Glomerular visceral epithelial cell (primary cell): ENCODE measurements at regions not wholly inside any gene's neighbourhood (a gene's known extent, or its start where the extent isn't known, plus 50 kb on each side); places are given as distances from the start of the nearest gene placed in this dataset.
"Not testable (repeated sequence)": the region's sequence is repeated elsewhere in the genome, so short reads cannot be mapped to it uniquely, and the experiment has no call there.

Experiments used
- DNase-seq: peaks from one replicate; pipeline ENCODE4 v3.0.0-alpha.2; 2016; ENCODE audit errors: extremely low spot score

DNA sequence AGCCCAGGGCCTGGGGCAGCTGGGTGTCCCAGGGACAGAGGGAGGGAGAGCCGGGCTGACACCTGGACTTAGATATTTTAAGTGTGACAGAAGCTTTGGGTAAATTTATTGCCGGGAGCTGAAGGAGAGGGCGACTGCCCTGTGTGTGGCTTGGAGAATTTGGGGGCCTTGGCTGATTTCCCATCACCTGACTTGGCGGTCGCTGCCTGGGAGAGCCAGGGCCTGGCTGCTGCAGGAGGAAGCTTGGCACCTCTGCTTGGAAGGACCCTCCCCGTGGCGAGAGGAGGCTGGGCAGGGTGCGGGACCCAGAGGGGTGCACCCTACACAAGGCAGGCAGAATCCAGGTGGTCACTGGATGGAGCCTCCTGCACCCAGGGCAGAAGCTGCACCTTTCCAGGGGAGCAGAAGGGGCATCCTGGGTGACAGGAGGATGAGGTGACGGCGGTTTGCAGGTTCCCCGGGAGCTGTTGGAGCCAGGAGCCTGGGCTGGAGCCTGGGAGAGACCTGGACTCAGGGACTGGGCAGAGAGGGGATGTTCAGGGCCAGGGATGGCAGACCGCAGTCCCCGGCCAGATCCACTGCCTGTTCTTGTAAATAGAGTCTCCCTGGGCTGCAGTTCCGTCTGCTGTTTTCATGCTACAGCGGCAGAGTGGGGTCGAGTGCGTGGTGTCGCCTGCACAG lies 72.0 kb downstream of the RGS12 start:
- no peak for DNase-seq

DNA sequence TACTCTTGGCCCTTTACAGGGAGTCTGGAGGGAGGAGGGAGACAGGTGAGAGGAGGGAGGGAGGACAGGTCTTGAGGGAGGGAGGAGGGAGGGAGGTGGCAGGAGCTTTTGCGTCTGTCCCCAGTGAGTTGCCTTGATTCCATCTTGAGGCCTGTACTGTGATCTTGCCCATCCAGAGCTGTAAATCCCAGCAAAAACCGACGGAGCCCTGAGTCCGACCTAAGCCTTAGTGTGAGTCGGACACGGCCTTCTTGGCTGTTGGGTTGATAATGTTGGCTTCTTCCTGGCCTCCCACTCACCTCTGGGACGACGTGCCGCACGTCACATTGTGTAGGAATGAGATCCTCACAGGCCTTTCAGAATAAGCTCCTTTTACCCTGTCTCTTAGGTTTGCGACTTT lies 72.5 kb downstream of the RGS12 start:
- no peak for DNase-seq

DNA sequence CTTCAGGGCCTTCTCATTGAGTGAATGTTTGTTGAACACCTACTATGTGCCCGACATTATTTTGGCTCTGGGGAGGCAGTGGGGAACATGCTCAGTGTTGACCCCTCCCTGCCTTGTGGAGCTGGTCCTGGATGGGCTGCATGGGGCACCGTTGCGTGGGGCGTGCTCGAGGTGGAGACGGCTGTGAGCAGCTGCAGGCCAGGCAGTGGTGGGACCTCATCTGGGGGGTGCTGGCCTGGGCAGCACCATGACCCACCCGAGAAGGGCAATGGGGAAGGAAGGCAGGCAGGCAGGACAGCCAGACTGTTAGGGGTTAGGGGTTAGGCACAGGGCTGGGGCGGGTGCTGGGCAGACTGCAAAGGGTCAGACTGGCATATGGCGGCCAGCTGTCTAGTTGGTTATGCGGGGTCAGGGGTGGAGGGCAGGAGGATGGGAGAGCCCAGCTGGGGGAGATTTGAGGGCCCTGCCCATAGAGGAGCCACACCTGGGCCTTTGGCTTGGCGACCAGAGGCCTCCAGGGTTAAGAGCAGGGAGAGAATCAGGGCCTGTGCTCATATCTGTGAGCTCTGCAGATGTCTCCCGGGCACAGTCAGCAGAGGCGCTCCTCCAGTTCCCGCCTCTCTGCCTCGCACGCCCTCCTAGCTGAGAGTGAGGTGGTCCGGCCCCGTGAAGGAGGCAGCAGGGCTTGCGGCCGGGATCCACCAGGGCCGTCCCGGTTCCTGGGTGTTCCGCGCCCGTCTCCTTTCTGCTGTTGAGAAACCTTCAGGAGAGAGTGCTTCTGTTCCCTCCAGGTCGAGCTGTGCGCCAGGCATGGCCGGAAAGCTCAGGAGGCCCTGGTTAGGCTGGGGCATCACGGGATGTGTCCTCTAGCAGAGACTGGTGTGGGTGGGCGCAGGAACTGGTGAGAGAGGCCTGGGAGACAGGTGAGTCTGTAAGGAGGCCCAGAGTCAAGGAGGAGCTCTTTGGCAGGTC lies 73.3 kb downstream of the RGS12 start:
- DNase-seq: no peak

DNA sequence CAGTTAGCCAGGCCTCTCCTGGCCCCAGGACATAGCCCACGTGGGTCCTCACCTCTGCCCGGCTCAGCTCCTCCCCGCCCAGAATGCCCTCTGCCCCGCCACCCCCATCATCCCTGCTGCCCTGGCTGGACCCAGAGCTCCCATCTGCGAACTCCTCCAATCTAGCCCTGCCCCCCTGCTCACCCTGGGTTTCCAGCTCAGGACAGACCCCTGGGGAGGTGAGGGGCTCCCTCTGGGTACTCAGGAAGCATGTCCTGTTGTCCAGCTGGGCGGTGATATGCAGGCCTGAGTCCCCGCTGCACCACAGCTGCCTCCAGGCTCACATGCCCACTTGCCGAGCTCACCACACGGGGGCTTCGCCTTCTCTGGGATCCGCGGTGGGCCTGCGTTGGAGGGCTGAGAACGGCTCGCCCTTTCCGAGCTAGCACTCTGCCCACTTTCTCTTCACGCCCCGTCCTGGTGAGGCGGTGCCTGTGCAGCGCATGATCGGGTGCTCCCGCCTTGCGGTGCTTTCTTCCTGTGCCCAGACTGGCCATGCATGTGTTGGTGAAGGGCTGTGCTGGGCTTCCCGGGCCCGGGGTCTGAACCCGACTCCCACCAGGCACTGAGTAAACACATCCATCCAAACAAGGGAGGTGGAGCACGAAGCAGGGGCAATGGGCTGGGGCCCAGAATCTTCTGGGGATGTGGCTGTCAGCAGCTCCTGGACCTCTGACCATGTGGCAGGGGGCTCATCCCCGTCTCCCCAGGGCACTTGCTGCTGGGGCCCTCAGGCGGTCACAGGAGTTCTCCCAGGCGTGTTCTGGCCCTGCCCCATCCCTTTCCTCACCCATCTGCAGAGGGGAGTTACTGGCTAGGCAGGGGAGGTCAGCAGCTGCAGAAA lies 74.3 kb downstream of the RGS12 start:
- no peak for DNase-seq

DNA sequence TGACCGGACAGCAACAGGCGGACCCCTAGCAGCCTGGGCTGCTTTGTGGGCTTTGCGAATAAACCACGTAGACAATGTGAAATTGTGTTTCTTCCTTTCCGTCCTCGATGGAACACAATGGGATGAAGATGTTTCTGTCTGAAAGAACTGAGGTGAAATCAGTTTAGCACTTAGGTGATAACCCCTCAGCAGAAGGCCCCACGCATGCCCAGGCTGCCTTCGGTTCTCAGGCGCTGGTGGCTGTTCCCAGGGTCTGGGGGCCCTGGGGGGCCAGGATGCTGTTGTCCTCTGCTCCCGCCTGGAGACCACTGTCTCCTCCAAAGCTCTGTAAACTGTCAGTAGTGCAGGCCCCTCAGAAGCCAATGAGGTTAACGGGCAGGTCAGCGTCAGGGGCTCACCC lies 73.9 kb upstream of the HGFAC start:
- DNase-seq: no peak

DNA sequence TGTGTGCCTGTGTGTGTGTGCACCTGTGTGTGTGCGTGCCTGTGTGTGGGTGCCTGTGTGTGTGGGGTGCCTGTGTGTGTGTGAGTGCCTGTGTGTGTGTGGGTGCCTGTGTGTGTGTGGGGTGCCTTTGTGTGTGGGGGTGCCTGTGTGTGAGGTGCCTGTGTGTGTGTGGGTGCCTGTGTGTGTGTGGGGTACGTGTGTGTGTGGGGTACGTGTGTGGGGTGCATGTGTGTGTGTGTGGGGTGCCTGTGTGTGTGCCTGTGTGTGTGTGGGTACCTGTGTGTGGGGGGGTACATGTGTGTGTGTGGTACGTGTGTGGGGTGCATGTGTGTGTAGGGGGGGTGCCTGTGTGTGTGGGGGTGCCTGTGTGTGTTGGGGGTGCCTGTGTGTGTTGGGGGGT lies 73.4 kb upstream of the HGFAC start:
- no peak for DNase-seq

DNA sequence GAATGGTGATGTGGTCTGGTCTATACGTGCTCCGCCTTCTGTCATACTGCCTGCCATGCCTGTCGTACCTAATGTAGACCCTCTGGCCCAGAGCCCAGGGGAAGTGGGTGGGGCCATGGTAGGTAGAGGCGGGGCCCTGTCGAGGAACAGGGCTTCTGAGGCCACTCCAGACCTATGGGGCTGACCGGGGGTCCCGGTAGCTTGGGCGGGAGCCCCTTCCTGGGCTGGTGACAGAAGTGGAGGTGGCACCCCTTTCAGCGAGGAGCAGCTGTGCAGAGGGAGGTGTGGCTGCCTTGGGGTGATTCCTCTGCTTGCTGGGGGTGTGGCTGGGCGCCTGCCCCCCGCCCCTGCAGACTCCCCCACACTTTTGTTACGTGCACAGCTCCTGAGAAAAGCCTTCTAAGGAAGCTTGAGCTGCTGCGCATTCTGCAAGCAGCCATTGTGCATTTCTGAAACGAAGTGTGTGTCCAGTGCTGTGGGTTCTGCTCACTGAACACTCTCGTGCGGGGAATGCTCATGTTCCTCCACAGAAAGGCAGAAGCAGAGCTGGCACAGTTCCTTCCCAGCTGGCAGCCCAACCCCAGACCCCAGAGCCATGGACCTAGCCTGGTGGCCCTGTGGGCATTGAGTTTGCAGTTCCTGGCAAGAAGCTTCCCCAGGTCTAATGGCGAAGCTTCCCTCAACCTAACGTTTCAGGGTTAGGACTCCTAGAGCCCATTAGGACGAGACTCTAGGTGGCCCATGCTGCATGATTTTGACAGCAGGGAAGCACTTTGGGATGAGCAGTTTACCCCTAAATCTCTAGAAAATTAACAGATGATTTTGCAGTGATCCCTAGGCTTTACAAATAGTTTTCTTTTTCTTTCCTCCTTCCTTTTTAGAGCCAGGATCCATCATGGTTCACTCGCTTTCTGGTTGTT lies 72.7 kb upstream of the HGFAC start:
- DNase-seq: no peak

DNA sequence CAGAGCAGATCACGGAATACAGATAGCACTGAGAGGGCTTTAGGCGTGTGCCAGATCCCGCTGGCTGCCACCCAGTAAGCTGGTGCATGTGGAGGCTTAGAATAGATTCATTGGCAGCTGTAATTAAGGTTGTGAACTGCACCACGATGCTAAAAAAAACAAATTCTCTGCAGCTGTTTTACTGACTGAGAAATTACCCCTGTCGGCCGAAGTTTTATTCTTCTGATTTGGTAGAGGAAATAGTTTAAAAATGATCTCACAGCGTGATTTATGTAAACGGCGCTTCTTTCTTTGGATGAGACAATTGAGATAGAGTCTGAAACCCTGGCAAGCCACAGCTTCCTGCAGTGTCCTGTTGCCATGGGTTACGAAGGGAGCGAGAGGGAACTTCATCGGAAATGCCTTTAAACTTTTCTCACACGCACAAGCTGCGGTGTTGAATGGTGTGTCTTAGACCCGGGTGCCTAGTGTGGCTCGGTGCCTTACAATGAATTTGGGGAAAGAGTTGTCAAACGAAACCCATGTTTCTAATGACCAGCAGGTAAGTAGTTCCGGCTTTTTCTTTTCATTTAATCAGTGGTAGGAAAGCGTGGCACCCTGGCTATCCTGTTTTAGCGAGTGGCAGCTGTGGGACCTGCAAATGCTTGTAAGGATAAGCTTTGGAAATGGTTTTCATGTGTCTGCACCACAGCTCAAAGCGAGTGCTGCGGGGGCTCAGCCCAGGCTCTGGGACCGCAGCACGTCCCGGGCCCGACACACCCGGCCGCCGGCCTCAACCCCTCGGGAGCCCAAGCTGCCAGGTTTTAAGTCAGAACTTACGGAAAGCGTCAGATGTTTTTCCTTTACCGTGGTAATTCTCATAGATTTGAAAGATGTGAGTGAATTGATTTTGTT lies 71.7 kb upstream of the HGFAC start:
- DNase-seq: no peak

DNA sequence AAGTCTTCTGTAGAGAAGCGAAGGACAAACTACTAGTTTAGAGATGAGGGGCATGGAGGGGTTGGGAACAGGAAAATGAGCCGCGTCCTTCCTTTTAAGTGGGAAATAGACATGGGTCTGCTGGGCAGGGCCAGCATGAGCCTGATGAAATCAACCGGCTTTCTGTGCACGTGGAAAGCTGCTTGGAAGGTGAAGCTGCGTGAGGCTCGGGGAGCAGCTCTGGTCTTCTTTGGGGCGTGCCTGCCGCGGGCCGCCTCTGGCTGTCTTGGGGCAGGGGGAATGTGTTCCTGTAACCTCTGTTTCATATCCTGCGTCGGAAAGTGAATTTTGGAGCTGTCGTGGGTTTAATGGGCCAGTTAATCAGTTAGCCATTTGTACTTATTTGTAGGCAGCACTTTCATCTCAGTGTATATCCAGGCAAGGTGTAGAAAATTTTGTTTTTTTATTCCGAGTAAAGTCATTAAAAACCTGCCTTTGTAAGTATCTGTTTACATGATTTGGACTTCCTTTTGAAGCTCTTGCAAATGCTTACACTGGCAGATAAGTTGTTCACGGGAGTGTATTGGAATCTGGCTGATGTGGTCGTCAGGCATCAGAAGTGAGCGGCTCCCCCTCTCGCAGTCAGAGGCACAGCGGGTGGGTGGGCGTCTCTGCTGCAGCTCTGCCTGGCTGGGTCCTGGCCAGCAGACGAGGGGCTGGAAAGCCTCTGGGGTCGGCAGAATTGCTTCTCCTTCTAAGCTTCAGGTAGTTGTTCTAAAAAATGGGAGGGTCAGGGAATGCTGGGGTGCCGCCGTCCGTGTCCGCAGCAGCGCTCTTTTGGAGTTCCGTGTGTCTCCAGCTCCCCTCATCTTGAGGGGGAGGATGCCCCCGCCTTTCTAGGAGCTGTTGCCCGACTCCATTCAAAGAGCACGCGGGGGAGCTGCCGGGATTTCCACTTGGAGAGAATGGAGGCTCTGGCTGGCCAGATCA lies 70.5 kb upstream of the HGFAC start:
- DNase-seq: no peak

DNA sequence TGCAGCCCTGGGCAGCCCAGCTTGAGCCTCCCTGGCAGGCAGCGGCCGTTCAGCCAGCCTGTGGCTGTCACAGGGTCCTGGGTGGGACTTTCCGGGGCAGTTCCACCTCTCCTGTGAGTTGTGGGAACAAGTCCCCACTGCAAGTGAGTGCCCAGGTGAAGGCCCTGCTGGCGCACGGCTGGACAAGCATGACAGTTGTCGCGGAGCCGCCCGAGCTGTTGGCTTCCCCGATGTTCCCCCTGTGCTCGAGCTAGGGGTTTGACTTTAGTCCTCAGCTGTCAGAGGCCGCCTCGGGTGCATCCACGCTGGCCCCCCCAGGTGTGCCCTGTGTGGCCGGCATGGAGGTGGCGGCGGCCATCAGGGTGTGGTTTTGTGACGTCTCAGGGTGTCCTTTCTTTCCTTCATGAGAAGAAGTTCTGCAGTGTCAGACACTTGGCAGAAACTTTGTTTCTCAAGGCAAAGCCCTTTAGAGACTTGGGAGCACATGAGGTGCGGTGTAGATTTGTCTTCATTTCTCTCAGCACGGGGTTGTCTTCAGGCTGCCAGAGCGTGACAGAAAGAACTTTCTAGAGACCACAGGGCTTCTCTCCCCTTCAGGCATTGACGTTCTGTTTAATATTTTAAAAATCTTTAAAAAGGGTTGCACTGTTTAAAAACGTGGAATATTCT lies 69.4 kb upstream of the HGFAC start:
- no peak for DNase-seq

DNA sequence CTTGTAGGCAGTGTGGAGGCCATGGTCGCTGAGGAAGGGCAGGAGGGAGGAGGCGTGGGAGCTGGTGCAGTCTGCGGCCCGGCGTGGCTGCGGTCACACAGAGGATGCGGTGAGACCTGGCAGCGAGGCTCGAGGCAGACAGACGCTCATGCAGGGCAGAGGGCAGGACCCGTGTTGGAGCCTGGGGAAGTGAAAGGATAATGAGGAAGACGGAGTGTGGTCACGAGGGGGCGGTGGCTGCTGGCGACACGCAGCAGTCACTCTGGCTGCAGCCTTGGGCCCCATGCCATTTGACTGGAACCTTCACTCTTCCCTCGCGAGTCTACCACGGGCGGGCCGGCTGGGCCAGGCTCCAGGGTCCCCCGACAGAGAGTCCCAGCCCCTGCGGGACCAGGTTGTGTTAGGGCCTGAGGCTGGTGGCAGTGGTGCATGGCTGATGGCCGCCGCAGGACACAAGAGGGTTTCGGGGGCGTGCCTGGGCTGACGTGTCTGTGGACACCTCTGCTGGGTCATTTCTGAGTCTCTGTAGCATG lies 68.8 kb upstream of the HGFAC start:
- DNase-seq: peak; percentile 57

DNA sequence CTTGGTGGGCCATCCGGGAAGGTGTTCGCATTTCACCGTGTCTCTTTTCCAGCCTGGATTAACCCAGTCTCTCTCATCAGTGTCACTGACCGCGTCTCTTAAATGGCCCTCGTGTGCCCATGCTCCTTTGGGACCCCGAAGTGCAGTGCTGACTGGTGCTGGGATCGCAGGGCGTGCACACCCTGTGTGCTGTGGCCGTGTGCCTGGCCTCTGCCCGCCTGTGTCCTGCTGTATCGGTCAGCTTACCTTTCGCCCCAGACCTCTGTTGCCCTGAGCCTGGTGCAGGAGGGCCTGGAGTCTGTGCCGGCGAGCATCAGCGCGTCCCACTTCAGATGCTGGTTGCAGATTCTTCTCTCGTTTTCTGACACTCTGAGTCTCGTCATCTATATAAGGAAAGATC lies 68.3 kb upstream of the HGFAC start:
- DNase-seq: no peak

DNA sequence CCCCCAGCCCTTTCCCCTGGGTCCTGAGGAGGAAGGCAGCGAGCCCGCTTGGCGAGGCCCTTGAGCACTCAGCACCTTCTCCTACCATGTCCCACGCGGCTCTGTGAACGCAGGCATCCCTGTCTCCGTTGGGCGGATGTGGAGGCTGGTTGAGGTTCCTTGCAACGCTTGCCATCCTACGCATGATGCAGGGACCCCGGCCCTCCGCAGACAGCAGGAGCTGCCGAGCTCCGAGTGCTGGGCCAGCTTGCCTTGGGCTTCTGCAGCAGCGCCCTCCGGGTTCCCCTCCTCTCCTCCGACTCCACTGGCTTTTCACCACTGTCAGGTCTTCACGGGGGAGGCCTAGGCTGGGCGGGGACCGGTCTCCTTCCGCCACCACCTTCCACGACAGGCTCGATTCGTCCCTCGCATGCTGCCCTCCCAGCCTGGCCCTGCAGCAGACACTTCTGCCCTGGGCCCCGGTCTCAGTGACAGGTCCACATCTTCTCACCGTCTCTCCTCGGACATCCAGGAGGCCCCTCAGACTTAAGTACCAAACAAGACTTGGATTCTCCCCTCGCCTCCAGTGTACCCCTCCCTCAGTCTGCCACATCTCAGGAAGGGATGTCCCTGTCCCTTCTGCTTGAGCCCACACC lies 67.6 kb upstream of the HGFAC start:
- no peak for DNase-seq

DNA sequence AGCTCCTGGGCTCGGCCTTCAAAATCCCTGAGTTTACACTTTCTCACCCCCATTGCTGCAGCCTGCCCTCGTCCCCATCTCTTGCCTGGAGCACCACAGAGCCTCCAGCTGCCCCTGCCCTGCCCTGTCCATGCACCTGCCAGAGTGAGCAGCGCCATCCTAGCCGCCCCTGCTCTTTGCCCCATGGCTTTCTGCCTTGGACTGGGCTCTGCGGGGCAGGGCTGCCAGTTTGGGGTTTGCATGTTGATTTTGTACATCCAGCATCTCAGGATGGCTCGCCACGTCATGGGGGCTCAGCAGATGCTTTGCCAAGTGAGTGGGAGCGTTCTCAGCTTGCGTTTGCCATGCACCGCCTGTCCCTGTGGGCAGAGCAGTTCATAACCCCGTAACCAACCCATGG lies 67.1 kb upstream of the HGFAC start:
- DNase-seq: no peak

DNA sequence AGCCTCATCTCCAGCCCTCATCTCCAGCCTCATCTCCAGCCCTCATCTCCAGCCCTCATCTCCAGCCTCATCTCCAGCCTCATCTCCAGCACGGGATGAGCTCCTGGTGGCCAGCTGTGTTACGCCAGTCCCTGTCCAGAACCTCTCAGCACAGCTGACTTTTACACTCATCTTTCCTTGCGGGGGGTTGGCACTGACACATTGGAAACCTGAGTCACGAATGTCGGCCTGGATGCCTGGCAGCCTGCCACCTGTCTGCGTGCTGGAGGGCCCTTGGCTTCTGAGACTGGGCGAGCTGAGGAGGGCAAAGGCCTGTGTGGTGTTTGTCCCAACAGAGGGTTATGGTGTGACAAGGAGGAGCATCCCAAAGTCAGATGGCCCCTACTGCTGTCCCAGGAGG lies 66.1 kb upstream of the HGFAC start:
- peak; percentile 96 for DNase-seq

DNA sequence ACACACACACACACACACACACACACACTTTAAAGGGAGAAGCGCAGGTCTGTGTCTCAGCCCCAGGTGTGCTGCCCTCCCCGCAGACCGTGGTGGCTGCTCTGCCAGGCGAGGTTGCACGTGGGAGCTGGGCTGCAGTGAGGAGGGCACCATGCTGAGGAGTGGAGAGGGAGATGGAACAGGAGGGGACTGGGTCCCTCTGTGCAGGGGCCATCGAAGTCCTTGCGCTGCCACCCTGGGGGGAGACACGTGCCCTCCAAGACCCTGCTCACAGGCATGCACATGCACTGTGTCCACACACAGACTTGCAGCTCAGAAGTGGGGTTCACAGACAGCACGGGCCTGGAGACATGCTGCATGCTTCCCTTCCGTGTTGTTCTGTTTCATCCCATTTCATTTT lies 65.5 kb upstream of the HGFAC start:
- DNase-seq: no peak

DNA sequence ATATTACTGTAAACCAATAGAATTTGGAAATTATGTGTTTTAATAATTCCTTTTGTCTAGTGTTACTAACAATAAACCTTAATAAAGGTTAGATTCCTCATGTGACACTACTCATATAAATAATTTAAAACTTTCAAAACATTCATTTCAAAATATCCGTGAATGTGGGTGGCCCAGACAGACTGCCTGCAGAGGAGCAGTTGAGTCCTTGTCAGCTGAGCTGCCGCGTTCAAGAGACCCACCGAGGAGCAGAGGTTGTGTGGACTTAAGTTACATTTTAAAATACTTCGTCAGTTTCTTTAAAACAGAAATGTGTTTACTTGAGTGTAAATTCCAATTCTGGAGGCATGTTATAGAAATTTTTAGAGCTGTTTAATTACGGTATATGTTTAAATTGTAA lies 64.2 kb upstream of the HGFAC start:
- DNase-seq: no peak

DNA sequence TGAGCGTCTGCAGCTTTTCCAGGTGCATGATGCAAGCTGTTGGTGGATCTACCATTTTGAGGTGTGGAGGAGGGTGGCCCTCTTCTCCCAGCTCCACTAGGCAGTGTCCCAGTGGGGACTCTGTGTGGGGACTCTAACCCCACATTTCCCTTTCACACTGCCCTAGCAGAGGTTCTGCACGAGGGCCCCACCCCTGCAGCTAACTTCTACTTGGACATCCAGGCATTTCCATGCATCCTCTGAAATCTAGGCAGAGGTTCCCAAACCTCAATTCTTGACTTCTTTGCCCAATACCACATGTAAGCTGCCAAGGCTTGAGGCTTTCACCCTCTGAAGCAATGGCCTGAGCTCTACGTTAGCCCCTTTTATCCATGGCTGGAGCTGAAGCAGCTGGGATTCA lies 61.4 kb upstream of the HGFAC start:
- DNase-seq: not testable (repeated sequence)
